ENCODE measurements at regions not wholly inside any gene's neighbourhood (a gene's known extent, or its start where the extent isn't known, plus 50 kb on each side); places are given as distances from the start of the nearest gene placed in this dataset.

DNA sequence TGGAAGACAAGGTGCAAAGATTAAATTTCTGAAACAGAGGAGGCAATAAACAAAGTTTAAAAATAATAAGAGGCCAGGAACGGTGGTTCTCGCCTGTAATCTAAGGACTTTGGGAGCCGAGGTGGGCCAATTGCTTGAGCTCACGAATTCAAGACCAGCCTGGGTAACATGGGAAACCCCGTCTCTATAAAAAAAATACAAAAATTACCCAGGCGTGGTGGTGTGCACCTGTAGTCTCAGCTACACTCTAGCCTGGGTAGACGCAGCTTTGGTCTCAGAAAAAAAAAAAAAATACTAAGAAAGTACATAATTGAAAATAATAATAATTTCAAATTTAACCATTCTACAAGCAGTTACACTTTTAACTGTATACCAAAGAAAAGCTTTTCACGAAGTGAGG is 744.6 kb upstream of the POU3F3 start:
- H3K27me3 ChIP-seq (ENCODE audit: insufficient read depth in 3 of 3, low read length in 2 of 3), result no peaks in the 10 kb centered on the region
- no peak overlapping the region for H3K27ac ChIP-seq
- no peak for ATAC-seq
- H3K4me1 ChIP-seq, result no peaks in the 10 kb centered on the region
- intact Hi-C loops (cut with DNase I), result no loop called here
- TF ChIP-seq, protein P1, sequence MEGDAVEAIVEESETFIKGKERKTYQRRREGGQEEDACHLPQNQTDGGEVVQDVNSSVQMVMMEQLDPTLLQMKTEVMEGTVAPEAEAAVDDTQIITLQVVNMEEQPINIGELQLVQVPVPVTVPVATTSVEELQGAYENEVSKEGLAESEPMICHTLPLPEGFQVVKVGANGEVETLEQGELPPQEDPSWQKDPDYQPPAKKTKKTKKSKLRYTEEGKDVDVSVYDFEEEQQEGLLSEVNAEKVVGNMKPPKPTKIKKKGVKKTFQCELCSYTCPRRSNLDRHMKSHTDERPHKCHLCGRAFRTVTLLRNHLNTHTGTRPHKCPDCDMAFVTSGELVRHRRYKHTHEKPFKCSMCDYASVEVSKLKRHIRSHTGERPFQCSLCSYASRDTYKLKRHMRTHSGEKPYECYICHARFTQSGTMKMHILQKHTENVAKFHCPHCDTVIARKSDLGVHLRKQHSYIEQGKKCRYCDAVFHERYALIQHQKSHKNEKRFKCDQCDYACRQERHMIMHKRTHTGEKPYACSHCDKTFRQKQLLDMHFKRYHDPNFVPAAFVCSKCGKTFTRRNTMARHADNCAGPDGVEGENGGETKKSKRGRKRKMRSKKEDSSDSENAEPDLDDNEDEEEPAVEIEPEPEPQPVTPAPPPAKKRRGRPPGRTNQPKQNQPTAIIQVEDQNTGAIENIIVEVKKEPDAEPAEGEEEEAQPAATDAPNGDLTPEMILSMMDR (IDR thresholded peaks at IDR 0.05), result no peak
- no peak overlapping the region for H3K4me3 ChIP-seq
- H3K36me3 ChIP-seq (ENCODE audit: insufficient read depth in 1 of 2, low read depth in 1 of 2), result no peaks in the 10 kb centered on the region
- H3K9me3 ChIP-seq, result no peaks in the 10 kb centered on the region
- 79 to 80% (median 79%) methylated on average over 8 of the region's 8 CpGs for WGBS, 3 donors
- DNase-seq, result no peak

DNA sequence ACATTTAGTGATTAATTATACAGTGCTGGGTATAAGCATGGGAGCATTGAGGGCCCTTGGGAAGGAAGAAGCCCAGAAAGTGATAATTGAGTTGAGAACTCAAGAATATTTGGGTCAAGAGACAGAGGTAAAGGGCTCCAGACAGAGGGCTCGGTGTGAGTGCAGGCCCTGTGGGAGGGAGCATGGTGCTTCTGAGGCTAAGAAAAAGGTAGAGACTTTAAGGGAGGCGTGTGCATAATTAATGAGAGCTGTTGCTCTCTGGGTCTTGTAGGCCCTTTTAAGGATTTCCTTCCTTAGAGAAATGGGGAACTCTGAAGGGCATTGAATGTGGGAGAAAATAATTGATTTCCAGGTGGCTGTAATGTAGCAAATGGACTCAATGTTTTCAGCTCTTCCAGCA is 735.0 kb upstream of the POU3F3 start:
- intact Hi-C loops (cut with DNase I), result no loop called here
- no peak for ATAC-seq
- DNase-seq, result no peak
- Histone ChIP-seq H3K4me1 (no peaks in the 10 kb centered on the region), H3K27ac (no peak overlapping the region), H3K9me3 (no peaks in the 10 kb centered on the region), H3K27me3 (ENCODE audit: insufficient read depth in 3 of 3, low read length in 2 of 3) (no peaks in the 10 kb centered on the region), H3K36me3 (ENCODE audit: insufficient read depth in 1 of 2, low read depth in 1 of 2) (no peaks in the 10 kb centered on the region), H3K4me3 (no peak overlapping the region)
- TF ChIP-seq, protein P1 (IDR thresholded peaks at IDR 0.05), result no peak
- 66 to 71% (median 70%) methylated on average over 2 of the region's 2 CpGs for WGBS, 3 donors

GRCh38 chr2:104120171-104120570 is 733.7 kb upstream of the POU3F3 start:
- ATAC-seq, result no peak
- no peak for DNase-seq
- no peaks in the 10 kb centered on the region for H3K4me1 ChIP-seq
- WGBS, 3 donors, result 57 to 68% (median 59%) methylated on average over 4 of the region's 4 CpGs
- no peaks in the 10 kb centered on the region for H3K27me3 ChIP-seq (ENCODE audit: insufficient read depth in 3 of 3, low read length in 2 of 3)
- no peaks in the 10 kb centered on the region for H3K36me3 ChIP-seq (ENCODE audit: insufficient read depth in 1 of 2, low read depth in 1 of 2)
- no peak overlapping the region for H3K27ac ChIP-seq
- no peaks in the 10 kb centered on the region for H3K9me3 ChIP-seq
- intact Hi-C loops (cut with DNase I), result no loop called here
- no peak overlapping the region for H3K4me3 ChIP-seq
- TF ChIP-seq, protein P1 (IDR thresholded peaks at IDR 0.05), result no peak

- intact Hi-C loops (cut with DNase I), result no loop called here
- Histone ChIP-seq H3K27ac (no peak overlapping the region), H3K4me1 (no peaks in the 10 kb centered on the region), H3K36me3 (ENCODE audit: insufficient read depth in 1 of 2, low read depth in 1 of 2) (no peaks in the 10 kb centered on the region), H3K4me3 (no peak overlapping the region), H3K27me3 (ENCODE audit: insufficient read depth in 3 of 3, low read length in 2 of 3) (no peaks in the 10 kb centered on the region), H3K9me3 (no peaks in the 10 kb centered on the region)
- 70 to 75% (median 70%) methylated on average over 2 of the region's 2 CpGs for WGBS, 3 donors
- ATAC-seq (no peak), DNase-seq (no peak)
- TF ChIP-seq, protein P1 (IDR thresholded peaks at IDR 0.05), result no peak
These were observed 728.8 kb upstream of the POU3F3 start for GRCh38 chr2:104125096-104125495.

GRCh38 chr2:104127049-104127770 is 726.7 kb upstream of the POU3F3 start:
- Histone ChIP-seq H3K4me1 (no peaks in the 10 kb centered on the region), H3K27me3 (ENCODE audit: insufficient read depth in 3 of 3, low read length in 2 of 3) (no peaks in the 10 kb centered on the region), H3K9me3 (no peaks in the 10 kb centered on the region), H3K27ac (no peak overlapping the region), H3K4me3 (no peak overlapping the region), H3K36me3 (ENCODE audit: insufficient read depth in 1 of 2, low read depth in 1 of 2) (no peaks in the 10 kb centered on the region)
- TF ChIP-seq, protein P1 (IDR thresholded peaks at IDR 0.05), result no peak
- DNase-seq (no peak), ATAC-seq (no peak)
- intact Hi-C loops (cut with DNase I), result no loop called here

All from psoas muscle (tissue), 7 donors.